GM21447 (cell line): ENCODE measurements at regions not wholly inside any gene's neighbourhood (a gene's known extent, or its start where the extent isn't known, plus 50 kb on each side); places are given as distances from the start of the nearest gene placed in this dataset.
"Not testable (repeated sequence)": the region's sequence is repeated elsewhere in the genome, so short reads cannot be mapped to it uniquely, and the experiment has no call there.

Source experiments
- ATAC-seq: cut with Tn5 transposase; IDR thresholded peaks from one replicate; pipeline ENCODE4 v1.9.1; 2021; ENCODE audit not compliant: unreplicated experiment

DNA sequence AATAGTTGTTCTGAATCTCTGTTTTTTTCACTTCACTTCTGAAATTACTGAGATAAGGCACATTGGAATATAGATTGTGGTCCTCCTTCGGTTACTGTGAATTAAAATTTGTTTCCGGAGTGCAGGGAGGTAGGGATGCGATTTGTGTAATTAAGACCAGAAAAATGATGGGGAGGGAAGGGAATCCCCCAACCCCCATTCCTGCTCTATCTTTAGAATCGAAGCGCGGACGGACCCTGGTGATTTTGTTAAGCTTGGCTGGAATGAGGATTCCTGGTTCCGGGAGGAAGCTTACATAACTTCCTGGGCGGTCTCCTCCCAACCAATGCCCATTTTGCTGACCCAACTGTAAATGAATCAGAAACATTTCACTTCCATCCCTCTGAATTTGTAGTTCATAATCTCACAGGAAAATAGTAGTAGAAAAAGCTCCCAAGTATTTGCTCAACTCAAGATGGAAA lies 220.1 kb upstream of the MSX2 start:
- ATAC-seq, result no peak

DNA sequence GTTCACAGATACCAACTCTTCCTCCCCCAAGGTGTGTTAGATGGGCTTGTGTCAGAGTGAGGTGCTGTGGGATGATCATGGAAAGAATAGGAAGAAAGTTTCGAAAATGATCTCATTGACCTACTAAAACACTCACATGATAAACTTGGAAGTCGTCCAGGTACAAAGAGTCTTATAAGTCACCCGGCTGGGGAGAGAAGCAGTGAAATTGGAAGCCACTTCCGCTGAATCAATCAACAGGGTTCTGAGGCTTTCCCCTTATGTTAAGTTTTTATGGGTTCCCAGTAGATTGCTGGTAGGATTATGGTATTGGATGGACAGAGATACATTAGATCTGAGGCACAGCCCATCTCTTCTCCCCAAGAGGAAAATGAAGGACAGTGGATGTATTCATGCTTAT lies 218.8 kb upstream of the MSX2 start:
- no peak for ATAC-seq

DNA sequence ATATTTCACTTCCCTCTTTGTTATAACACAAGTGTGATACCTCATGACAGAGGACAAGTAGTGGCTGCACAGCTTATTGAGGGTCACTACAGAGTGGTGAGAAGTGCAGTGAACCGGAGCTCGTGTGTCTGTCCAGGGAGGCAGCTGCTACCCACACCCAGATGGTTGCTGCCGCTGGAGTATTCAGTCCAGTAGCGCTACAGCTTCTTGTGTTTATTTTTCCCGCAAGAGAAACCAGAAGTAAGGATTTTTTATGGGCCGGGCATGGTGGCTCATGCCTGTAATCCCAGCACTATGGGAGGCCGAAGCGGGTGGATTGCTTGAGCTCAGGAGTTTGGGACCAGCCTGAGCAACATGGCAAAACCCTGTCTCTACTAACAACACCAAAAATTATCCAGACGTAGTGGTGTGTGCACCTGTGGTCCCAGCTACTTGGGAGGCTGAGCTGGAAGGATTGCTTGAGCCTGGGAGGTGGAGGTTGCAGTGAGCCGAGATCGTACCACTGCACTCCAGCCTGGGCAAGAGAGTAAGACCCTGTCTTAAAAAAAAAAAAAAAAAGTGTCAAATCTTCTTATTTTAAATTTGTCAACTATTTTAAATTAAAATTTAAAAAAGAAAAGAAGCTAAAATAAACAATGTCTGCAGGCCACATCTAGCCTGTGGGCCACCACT lies 213.5 kb upstream of the MSX2 start:
- not testable (repeated sequence) for ATAC-seq

DNA sequence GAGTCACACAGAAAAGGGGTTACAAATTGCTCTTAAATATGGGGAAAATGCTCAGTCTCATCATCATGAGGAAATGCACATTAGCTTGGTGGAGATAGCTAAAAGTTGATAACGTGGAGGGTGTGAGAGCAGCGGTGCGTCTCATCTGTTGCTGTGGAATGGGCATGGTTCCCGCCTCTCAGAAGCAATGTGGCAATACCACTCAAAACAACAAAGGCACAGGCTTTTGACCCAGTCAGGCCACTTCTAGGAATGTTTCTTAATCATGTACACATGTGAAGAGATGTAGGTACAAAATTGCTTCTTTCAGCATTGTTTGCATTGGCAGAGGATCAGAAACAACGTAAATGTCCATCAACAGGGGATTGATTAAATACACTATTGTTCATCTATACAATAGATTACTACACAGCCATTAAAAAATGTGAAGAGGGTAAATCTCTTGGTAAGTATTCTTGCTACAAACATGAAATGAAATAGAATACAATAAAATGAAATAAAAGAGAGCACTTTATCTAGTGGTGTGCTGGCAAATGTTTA lies 212.6 kb upstream of the MSX2 start:
- no peak for ATAC-seq

DNA sequence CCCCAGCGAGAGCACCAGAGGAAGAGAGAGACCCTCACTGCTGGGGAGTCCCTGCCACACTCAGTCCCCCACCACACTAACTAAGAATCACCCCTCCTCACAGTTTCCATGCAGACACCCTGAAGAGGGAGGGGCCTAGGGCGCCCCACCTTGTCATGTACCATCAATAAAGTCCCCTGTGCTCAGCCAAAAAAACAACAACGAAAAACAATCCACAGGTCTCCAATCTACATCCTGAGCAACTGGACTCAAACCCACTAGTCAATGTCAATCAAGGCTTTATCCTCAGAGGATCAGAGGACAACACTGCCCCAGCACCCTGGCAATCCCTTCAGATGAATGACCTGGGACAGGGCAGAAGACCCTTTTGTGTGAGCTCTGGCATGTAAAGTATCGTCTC lies 210.1 kb upstream of the MSX2 start:
- no peak for ATAC-seq

DNA sequence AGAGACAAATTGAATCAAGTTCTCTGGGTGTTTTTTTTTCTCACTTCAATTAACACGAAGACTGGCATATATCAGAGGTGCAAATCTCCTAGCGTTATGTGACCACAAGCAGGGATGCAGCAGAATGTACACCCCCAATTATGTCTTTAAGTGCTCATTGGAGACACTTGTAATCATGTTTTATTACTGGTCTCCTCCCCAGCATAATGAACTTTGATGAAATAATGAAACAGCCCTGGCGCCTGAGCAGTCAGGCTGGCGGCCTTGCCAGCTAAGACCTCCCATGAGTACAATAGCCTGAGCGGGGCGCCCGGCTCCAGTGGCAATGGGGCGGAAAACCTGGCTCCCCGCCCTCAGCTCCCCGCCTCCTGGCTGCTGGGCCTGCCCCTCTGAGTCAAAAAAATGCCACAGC lies 209.4 kb upstream of the MSX2 start:
- no peak for ATAC-seq

DNA sequence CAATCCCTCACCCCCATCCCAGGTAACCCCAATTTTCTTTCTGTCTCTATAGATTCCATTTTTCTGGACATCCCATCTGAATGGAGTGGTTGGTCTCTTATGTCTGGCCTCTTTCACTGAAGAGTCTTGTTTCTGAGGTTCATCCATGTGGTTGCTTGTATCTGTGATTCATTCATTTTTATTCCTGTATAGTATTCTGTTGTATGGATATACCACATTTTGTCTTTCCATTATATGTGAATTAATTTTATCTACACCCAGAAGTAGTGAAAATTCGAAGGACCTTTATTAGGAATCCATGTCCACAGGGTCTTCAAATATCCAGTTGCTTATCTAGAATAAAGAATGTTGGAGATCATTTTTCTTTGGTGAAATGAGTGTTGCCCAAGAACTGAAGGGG lies 207.6 kb upstream of the MSX2 start:
- ATAC-seq, result no peak

DNA sequence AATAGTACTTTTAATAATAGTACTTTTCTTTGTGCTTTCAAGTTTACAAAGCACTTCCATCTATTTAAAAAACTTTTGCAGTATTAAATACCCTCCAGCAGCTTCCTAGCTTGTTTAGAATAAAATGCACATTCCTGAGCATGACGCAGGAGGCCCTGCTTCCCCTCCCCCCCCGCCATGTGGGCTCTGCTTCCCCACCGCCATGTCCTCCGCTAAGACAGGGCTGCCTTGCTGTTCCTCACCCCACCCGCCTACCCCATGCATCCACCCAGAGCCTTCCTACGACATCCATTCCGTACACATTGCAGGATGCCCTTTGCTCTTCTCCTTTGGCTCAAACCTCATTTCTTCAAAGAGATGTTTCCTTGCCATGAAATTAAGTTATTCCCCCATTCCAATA lies 205.9 kb upstream of the MSX2 start:
- no peak for ATAC-seq

DNA sequence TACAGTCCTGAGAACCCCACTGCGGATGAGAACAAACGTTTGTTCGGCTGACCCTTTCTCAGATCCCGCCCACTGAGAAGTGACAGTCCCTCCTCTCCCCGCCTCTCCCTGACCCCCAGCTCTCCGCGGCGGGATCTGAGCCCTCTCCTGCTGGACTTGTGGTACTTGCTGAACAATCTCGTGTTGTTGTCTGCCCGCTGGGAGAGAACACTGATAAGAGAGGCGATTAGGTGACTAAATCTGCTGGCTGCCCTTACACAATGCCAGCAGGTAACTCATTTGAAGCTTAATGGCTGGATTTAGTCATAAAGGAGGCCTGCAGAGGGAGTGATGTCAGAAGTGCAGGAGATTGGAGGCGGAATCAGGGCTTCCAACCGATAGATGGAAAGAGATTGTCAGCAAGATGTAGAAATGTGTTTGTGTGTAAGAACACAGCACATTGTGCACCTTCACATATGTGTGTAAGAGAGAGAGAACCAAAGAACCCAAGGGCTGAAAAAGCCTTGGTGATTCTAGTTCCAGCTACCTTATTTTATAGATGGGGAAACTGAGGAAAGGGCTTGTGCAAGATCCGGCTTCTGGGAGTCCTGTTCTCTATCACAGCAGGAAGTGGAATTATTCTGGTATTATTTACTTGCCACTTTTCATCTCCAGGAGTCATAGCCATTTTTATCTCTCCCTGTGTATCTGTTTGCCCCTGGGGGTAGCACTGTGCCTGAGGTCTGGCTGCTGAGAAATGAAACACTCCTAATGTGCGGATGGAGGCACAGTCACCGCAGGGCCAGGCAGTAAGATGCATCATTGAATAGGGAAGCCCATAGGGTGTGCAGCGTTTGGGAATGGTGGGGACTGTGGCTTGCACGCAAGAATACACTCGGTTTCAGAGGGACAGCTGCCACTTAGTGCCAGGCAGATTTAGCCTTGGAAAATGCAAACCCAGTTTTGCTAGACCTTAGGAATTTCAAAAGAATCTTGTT lies 203.7 kb upstream of the MSX2 start:
- ATAC-seq, result no peak

DNA sequence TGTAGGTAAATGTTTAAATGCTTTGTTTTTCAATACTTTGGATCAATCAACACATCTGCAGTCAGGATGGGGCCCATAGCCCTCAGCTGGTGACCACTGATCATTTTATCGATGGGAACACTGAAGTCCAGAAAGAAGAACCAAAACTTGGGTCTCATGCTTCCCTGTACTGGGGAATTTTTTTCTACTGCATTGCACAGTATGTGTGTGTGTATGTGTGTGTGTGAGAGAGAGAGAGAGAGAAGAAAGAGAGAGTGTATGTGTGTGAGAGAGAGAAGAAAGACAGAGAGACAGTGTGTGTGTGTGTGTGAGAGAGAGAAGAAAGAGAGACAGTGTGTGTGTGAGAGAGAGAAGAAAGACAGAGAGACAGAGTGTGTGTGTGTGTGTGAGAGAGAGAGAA lies 202.9 kb upstream of the MSX2 start:
- no peak for ATAC-seq

DNA sequence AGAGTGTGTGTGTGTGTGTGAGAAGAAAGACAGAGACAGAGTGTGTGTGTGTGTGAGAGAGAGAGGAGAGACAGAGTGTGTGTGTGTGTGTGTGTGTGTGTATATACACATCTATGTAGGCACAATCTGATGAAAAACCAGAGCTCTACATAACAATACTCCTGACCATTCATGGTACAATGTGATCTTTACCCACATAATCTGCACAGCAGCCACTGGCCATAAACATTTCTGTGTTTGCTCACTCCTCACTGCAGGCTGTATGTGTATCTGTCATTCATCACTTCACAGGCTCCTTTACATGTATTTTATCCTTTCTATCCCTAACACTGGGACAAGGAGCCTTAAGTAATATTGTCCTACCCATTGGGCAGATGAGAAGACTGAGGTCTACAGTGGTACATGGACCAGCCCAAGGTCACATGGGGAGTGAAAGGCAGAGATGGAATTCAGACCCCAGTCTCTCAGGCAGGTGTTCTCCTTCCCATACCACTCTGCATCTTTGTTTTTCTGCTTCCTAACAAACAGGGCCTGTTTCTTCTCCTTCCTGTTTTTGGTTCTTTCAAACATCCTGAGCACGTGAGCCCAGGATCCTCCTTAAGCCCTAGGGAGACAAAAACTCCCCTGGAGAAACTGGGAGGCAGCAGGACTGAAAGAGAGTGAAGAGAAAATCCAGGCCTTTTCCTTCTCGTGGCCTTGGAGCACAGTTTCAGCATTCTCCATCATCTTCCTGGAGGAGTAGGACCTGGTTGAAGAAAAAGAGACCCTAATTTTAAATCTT lies 201.7 kb upstream of the MSX2 start:
- ATAC-seq, result no peak

DNA sequence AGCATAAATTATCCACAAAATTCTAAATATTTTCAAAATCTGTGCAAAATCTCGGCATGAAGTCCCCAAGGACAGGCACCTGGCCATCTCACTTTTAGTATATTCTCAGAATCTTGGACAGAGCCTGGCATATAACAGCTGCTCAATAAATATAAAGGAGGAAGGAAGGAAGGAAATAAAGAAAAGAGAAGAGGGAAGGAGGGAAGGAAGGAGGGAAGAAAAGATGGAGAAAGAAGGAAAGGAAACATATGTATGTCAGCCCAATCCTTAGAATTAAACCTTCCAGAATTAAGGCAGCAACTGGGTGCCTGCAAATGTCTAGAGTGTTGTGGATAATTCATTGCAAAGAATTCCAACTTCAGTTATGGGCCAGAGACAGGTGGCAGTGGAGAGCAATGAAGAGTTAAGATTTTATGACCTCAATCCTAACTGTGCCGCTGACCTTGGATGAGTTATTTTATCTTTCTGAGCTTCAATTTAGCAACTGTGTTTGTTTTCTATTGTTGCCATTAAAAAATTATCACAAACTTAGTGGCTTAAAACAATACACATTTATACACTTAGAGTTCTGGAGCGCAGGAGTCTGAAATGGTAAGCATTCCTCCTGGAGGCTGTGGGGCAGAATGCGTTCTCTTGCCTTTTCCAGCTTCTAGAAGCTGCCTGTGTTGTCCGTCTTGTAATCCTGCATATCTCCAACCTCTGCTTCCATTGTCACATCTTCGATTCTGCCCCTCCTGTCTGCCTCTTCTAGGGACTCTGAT lies 200.9 kb upstream of the MSX2 start:
- no peak for ATAC-seq

DNA sequence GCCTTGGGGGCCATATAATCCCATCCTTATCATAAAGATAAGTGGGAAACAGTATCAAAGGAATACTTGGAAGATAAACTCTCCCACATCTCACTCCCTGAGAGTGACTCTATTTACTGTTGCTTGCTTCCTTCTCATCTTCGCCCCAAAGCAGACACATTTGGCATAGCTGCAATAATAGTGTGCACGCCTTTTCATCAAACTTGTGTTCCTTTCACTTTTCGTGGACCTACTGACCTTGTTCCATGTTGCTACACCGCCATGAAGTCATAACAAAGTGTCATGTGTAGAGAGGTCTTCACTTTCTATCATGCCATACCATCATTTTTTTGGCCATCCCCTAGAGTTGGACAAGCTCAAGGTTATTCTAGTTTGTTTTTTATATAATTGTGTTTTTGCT lies 200.0 kb upstream of the MSX2 start:
- ATAC-seq, result no peak

DNA sequence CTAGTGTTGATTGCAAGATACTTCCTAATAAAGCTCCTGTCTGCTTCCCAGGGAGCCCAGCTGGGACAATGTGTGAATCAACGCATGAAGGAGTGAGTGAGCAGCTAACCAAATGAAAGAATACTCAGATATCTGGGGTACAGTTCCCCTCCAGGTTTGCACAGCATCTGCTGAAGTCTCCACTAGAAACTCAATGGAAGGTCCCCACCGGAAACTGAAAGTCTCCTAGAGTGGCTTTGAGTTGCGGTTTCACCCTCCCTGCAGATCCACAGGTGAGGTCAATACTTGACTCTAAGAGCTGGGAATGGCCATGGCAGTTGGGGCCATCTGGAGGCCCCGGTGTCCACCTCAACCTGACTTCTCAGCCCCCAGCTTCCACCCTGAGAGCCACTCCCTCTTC lies 198.2 kb upstream of the MSX2 start:
- no peak for ATAC-seq

DNA sequence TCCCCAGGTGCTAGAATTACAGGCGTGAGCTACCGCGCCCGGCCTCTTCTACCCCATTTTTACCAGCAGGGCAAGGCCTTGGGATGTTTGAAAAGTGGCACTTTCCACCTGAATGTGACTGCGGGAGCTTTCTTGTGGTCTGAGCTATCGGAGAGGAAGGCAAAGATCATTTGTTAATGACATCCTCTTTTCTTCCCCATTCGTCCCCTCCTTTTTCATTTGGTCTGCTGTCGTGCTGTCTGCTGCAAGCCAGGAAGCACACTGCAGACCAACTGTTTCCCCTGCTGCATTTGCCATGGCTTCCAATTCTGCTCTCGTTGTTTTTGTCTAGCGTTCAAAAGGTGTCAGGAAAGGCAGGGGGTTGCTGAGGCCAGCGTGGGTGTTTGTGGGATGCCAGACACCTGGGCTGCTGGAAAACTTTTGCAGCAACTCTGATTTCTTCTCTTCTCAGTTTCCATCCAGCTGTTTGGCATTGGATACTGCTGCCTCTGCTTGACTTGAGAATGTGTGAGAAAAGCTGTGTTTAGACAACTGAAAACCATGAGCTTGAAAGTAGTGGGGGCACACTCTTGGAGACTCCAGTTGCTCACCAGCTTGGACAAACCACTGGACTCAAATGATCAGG lies 196.4 kb upstream of the MSX2 start:
- ATAC-seq, result no peak

DNA sequence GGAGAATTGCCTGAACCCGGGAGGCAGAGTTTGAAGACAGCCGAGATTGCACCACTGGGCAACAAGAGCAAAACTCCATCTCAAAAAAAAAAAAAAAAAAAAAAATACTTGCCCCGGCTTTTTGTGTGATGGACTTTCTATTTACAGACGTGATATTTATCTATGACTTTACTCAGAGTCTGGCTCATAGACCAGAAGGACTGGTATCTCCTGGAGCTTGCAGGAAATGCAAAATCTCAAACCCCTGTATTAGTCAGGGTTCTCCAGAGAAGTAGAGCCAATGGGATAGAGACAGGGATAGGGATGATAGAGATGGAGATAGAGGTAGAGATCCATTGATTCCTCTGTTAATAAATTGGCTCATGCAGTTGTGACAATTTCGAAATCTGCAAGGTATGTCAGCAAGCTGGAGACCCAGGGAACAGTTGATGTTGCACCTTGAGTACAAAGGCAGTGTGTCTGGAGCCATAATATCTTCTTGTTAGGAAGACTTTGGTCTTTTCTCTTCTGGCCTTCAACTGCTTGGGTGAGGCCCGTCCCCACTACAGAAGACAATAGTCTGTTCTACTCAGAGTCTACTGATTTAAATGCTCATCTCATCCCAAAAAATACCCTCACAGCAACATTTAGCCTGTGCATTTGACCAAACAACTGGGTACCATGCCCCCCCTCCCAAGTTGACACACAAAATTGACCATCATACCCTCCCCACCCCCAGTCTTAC lies 195.4 kb upstream of the MSX2 start:
- no peak for ATAC-seq

DNA sequence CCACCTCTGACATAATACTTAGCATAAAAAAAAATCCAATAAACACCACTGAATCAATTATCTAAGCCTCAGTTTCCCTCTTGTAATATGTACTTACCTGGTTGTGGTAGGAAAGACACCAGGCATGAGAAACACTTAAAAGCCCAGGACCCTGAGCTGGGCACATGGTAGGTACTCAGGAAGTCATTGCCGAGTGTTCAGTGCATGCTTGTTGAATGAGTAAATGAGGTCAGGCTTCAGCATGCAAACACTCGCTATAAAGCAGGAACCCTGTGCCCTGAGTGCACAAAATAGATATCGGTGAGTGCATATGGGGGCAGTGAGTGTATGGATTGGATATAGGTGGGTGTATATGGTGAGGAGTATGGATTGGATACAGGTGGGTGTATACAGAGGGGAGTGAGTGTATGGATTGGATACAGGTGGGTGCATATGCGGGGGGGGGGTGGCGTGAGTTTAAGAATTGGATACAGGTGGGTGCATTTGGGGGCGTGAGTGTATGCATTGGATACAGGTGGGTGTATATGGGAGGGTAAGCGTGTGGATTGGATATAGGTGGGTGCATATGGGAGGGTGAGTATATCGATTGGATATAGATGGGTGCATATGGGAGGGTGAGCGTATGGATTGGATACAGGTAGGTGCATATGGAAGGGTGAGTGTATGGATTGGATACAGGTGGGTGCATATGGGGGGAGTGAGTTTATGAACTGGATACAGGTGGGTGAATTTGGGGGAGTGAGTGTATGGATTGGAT lies 194.3 kb upstream of the MSX2 start:
- ATAC-seq, result no peak

DNA sequence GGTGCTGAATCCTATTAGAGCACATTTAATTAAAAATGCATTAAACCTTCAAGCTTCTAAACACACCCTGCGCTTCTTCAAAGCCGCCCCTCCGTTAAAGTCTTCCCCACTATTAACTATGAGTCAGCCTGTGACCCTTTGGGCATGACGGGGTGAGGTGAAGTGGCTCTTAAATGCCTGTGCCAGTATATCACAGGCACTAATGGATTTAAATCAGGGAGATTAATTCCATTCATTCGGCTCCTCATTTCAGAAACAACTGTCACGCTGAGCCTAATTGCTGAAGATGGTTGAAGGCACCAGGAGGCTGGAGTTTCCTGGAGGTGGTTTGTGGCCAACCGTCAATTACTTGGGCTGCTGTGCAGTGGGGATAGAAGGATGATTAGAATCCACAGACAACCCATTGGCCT lies 192.6 kb upstream of the MSX2 start:
- ATAC-seq, result no peak
